ENCODE measurements at regions not wholly inside any gene's neighbourhood (a gene's known extent, or its start where the extent isn't known, plus 50 kb on each side); places are given as distances from the start of the nearest gene placed in this dataset.

GRCh38 chr5:91490316-91490715 is 107.2 kb upstream of the ARRDC3 start:
- no peak for TF ChIP-seq POLR2A (IDR thresholded peaks at IDR 0.05)
- no peak for TF ChIP-seq POLR2AphosphoS5 (IDR thresholded peaks at IDR 0.05)
